Right hindlimb (tissue), 1 donor: ENCODE measurements at regions not wholly inside any gene's neighbourhood (a gene's known extent, or its start where the extent isn't known, plus 50 kb on each side); places are given as distances from the start of the nearest gene placed in this dataset.
"Not testable (repeated sequence)": the region's sequence is repeated elsewhere in the genome, so short reads cannot be mapped to it uniquely, and the experiment has no call there.

Experiments
- DNase-seq: peaks from one replicate; pipeline ENCODE4 v3.0.0-alpha.2; 2018

GRCh38 chr13:108074429-108074828 lies 140.9 kb downstream of the LIG4 start:
- DNase-seq = not testable (repeated sequence)

GRCh38 chr13:108070925-108071324 lies 144.4 kb downstream of the LIG4 start:
- no peak for DNase-seq

GRCh38 chr13:108070491-108070890 lies 144.8 kb downstream of the LIG4 start:
- DNase-seq = no peak

GRCh38 chr13:108069521-108070210 lies 145.7 kb downstream of the LIG4 start:
- no peak for DNase-seq

- DNase-seq = not testable (repeated sequence)
Observed at GRCh38 chr13:108064372-108064771, 151.0 kb downstream of the LIG4 start.

GRCh38 chr13:108060111-108060510 lies 155.2 kb downstream of the LIG4 start:
- DNase-seq = no peak

- no peak for DNase-seq
Observed at GRCh38 chr13:108056278-108056677, 159.1 kb downstream of the LIG4 start.

- DNase-seq = no peak
Observed at GRCh38 chr13:108049211-108049610, 166.1 kb downstream of the LIG4 start.

GRCh38 chr13:108044954-108045353 lies 170.4 kb downstream of the LIG4 start:
- DNase-seq = no peak

GRCh38 chr13:108042866-108043265 lies 172.5 kb downstream of the LIG4 start:
- DNase-seq = not testable (repeated sequence)

- DNase-seq = no peak
Observed at GRCh38 chr13:108037348-108037747, 178.0 kb downstream of the LIG4 start.

- DNase-seq = no peak
Observed at GRCh38 chr13:108036411-108036932, 178.9 kb downstream of the LIG4 start.

- DNase-seq = no peak
Observed at GRCh38 chr13:108034909-108035410, 180.4 kb downstream of the LIG4 start.

- DNase-seq = no peak
Observed at GRCh38 chr13:108033800-108034707, 181.3 kb downstream of the LIG4 start.

GRCh38 chr13:108031865-108032264 lies 183.5 kb downstream of the LIG4 start:
- no peak for DNase-seq

GRCh38 chr13:108030769-108031168 lies 184.6 kb downstream of the LIG4 start:
- DNase-seq = no peak

- DNase-seq = no peak
Observed at GRCh38 chr13:108026680-108027410, 188.5 kb downstream of the LIG4 start.

- DNase-seq = no peak
Observed at GRCh38 chr13:108020027-108020426, 195.3 kb downstream of the LIG4 start.

- no peak for DNase-seq
Observed at GRCh38 chr13:108018371-108018870, 196.9 kb downstream of the LIG4 start.

GRCh38 chr13:108006619-108007018 lies 208.7 kb downstream of the LIG4 start:
- no peak for DNase-seq

- DNase-seq = no peak
Observed at GRCh38 chr13:108005231-108005630, 210.1 kb downstream of the LIG4 start.

GRCh38 chr13:108003626-108004025 lies 211.7 kb downstream of the LIG4 start:
- no peak for DNase-seq

GRCh38 chr13:108000998-108001397 lies 214.3 kb downstream of the LIG4 start:
- no peak for DNase-seq
